Activated CD8-positive, alpha-beta memory T cell treated with anti-CD3 and anti-CD28 coated beads, Interleukin-2, amount 50 U/mL, for 48 hours (primary cell): ENCODE measurements at regions not wholly inside any gene's neighbourhood (a gene's known extent, or its start where the extent isn't known, plus 50 kb on each side); places are given as distances from the start of the nearest gene placed in this dataset.
"Not testable (repeated sequence)": the region's sequence is repeated elsewhere in the genome, so short reads cannot be mapped to it uniquely, and the experiment has no call there.

Experiments
- DNase-seq: peaks from one replicate; pipeline ENCODE4 v3.0.0-alpha.2; 2020

GRCh38 chr2:239736358-239737143, 288.6 kb downstream of the NDUFA10 start:
- DNase-seq: no peak

GRCh38 chr2:239735829-239736357, 289.2 kb downstream of the NDUFA10 start:
- DNase-seq: no peak

- no peak for DNase-seq
These were observed 289.9 kb downstream of the NDUFA10 start for GRCh38 chr2:239735131-239735828.

GRCh38 chr2:239734436-239735005, 290.6 kb downstream of the NDUFA10 start:
- DNase-seq: no peak

GRCh38 chr2:239732666-239733010, 292.5 kb downstream of the NDUFA10 start:
- no peak for DNase-seq

- DNase-seq: no peak
These were observed 293.0 kb downstream of the NDUFA10 start for GRCh38 chr2:239731998-239732665.

GRCh38 chr2:239731422-239731821, 293.7 kb downstream of the NDUFA10 start:
- DNase-seq: no peak

GRCh38 chr2:239730897-239731296, 294.2 kb downstream of the NDUFA10 start:
- DNase-seq: no peak

- DNase-seq: not testable (repeated sequence)
These were observed 294.6 kb downstream of the NDUFA10 start for GRCh38 chr2:239730567-239730882.

GRCh38 chr2:239729681-239730566, 295.2 kb downstream of the NDUFA10 start:
- DNase-seq: no peak

GRCh38 chr2:239729151-239729550, 296.0 kb downstream of the NDUFA10 start:
- no peak for DNase-seq

- no peak for DNase-seq
These were observed 296.4 kb downstream of the NDUFA10 start for GRCh38 chr2:239728751-239729150.

GRCh38 chr2:239727776-239728600, 297.2 kb downstream of the NDUFA10 start:
- DNase-seq: no peak

GRCh38 chr2:239727182-239727775, 297.9 kb downstream of the NDUFA10 start:
- DNase-seq: no peak

- no peak for DNase-seq
These were observed 298.4 kb downstream of the NDUFA10 start for GRCh38 chr2:239726631-239727181.

GRCh38 chr2:239726091-239726591, 299.0 kb downstream of the NDUFA10 start:
- DNase-seq: no peak

- no peak for DNase-seq
These were observed 299.6 kb downstream of the NDUFA10 start for GRCh38 chr2:239725551-239725890.

- DNase-seq: no peak
These were observed 300.1 kb downstream of the NDUFA10 start for GRCh38 chr2:239724851-239725550.

- DNase-seq: no peak
These were observed 300.8 kb downstream of the NDUFA10 start for GRCh38 chr2:239724194-239724849.
